C1 segment of cervical spinal cord (tissue), 14 donors: ENCODE measurements at regions not wholly inside any gene's neighbourhood (a gene's known extent, or its start where the extent isn't known, plus 50 kb on each side); places are given as distances from the start of the nearest gene placed in this dataset.
A peak's percentile ranks its signal among the peaks of the same experiment; 100 is the strongest.

Experiments used
- DNase-seq, 14 donors: peaks; one replicate each; lab custom pipeline; 2025; lab: John Stamatoyannopoulos, UW

GRCh38 chr1:9179463-9180110 lies 50.7 kb upstream of the GPR157 start:
- DNase-seq = no peak

GRCh38 chr1:9180111-9180819 lies 51.4 kb upstream of the GPR157 start:
- DNase-seq = no peak

GRCh38 chr1:9181176-9181906 lies 52.4 kb upstream of the GPR157 start:
- DNase-seq = peak in 10 of 14 donors; percentile 18 to 70 (median 42)

GRCh38 chr1:9181990-9182783 lies 52.4 kb upstream of the H6PD start:
- DNase-seq = peak in 1 of 14 donors; percentile 33

- DNase-seq = no peak
Observed at GRCh38 chr1:9182784-9183257, 51.8 kb upstream of the H6PD start.

GRCh38 chr1:9183441-9183840 lies 51.1 kb upstream of the H6PD start:
- no peak for DNase-seq

- no peak for DNase-seq
Observed at GRCh38 chr1:9183898-9184297, 50.7 kb upstream of the H6PD start.

- no peak for DNase-seq
Observed at GRCh38 chr1:9184749-9185148, 49.8 kb upstream of the H6PD start.
